Loucy (cell line): ENCODE measurements at regions not wholly inside any gene's neighbourhood (a gene's known extent, or its start where the extent isn't known, plus 50 kb on each side); places are given as distances from the start of the nearest gene placed in this dataset.

Source experiments
- CTCF ChIP-seq: fragments of 200-600 bp; sonication (generic); conservative IDR thresholded peaks from 2 replicates; pipeline ENCODE4 v1.5.1; 2014; ENCODE audit warnings: mild to moderate bottlenecking, antibody characterized with exemption, low read length
- EZH2phosphoT487 ChIP-seq: fragments of 200-600 bp; IDR thresholded peaks from 2 replicates; pipeline ENCODE4 v1.6.1; 2018; ENCODE audit warnings: antibody characterized with exemption, mild to moderate bottlenecking, moderate library complexity, borderline replicate concordance

- no peak for TF ChIP-seq CTCF
- TF ChIP-seq EZH2phosphoT487: no peak
Measured at GRCh38 chr6:15073883-15074465, 171.9 kb upstream of the JARID2 start.
